K562 (cell line): ENCODE measurements at regions not wholly inside any gene's neighbourhood (a gene's known extent, or its start where the extent isn't known, plus 50 kb on each side); places are given as distances from the start of the nearest gene placed in this dataset.

Source experiments
- CREBBP ChIP-seq: IDR thresholded peaks from one replicate; pipeline ENCODE4 v1.6.1; 2012; ENCODE audit warnings: low read depth, mild to moderate bottlenecking, control low read depth, inconsistent platforms, low read length
- HNRNPLL ChIP-seq: fragments of 200-400 bp; formaldehyde crosslinking; IDR thresholded peaks from 2 replicates; pipeline ENCODE4 v1.6.1; 2017; ENCODE audit warnings: low read length, low read depth, mild to moderate bottlenecking; ENCODE audit not compliant: poor library complexity, severe bottlenecking
- NR3C1 ChIP-seq: sonication (generic); formaldehyde crosslinking; IDR thresholded peaks from 2 replicates; pipeline ENCODE4 v1.8.1; 2022; ENCODE audit warnings: missing genetic modification reagents
- PRDM10 ChIP-seq: fragments of 450-650 bp; IDR thresholded peaks from 2 replicates; pipeline ENCODE4 v1.6.1; 2018; ENCODE audit not compliant: partially characterized antibody
- ZNF589 ChIP-seq: fragments of 200-800 bp; sonication (Bioruptor generic); IDR thresholded peaks from 2 replicates; pipeline ENCODE4 v1.6.1; 2016; ENCODE audit warnings: low read depth, missing genetic modification characterization, missing compliant biosample characterization
- TF ChIP-seq, protein P1 (sequence below): fragments of 250-450 bp; sonication (Bioruptor Pico); IDR thresholded peaks from 2 replicates; pipeline ENCODE4 v1.8.0; 2021; ENCODE audit warnings: mild to moderate bottlenecking, moderate library complexity
- TF ChIP-seq, protein P2 (sequence below): fragments of 450-650 bp; IDR thresholded peaks from 2 replicates; pipeline ENCODE4 v1.6.1; 2016; ENCODE audit warnings: mild to moderate bottlenecking, moderate library complexity
- TF ChIP-seq, protein P3 (sequence below): fragments of 250-450 bp; sonication (Bioruptor Pico); IDR thresholded peaks from 2 replicates; pipeline ENCODE4 v1.8.0; 2022; ENCODE audit warnings: moderate library complexity, mild to moderate bottlenecking, inconsistent platforms

GRCh38 chr3:72447059-72447946 lies 400.9 kb downstream of the SHQ1 start (continued):
- TF ChIP-seq NR3C1 (CRISPR knock-in tag) (peak; percentile 75; the same call in 1 of the 2 replicates), CREBBP (no peak), PRDM10 (no peak), ZNF589 (CRISPR knock-in tag) (peak; percentile 93), HNRNPLL (peak; percentile 81)
- TF ChIP-seq, protein P1, sequence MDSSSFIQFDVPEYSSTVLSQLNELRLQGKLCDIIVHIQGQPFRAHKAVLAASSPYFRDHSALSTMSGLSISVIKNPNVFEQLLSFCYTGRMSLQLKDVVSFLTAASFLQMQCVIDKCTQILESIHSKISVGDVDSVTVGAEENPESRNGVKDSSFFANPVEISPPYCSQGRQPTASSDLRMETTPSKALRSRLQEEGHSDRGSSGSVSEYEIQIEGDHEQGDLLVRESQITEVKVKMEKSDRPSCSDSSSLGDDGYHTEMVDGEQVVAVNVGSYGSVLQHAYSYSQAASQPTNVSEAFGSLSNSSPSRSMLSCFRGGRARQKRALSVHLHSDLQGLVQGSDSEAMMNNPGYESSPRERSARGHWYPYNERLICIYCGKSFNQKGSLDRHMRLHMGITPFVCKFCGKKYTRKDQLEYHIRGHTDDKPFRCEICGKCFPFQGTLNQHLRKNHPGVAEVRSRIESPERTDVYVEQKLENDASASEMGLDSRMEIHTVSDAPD (CRISPR knock-in tag): peak; percentile 58; the same call in 1 of the 2 replicates
- TF ChIP-seq, protein P2, sequence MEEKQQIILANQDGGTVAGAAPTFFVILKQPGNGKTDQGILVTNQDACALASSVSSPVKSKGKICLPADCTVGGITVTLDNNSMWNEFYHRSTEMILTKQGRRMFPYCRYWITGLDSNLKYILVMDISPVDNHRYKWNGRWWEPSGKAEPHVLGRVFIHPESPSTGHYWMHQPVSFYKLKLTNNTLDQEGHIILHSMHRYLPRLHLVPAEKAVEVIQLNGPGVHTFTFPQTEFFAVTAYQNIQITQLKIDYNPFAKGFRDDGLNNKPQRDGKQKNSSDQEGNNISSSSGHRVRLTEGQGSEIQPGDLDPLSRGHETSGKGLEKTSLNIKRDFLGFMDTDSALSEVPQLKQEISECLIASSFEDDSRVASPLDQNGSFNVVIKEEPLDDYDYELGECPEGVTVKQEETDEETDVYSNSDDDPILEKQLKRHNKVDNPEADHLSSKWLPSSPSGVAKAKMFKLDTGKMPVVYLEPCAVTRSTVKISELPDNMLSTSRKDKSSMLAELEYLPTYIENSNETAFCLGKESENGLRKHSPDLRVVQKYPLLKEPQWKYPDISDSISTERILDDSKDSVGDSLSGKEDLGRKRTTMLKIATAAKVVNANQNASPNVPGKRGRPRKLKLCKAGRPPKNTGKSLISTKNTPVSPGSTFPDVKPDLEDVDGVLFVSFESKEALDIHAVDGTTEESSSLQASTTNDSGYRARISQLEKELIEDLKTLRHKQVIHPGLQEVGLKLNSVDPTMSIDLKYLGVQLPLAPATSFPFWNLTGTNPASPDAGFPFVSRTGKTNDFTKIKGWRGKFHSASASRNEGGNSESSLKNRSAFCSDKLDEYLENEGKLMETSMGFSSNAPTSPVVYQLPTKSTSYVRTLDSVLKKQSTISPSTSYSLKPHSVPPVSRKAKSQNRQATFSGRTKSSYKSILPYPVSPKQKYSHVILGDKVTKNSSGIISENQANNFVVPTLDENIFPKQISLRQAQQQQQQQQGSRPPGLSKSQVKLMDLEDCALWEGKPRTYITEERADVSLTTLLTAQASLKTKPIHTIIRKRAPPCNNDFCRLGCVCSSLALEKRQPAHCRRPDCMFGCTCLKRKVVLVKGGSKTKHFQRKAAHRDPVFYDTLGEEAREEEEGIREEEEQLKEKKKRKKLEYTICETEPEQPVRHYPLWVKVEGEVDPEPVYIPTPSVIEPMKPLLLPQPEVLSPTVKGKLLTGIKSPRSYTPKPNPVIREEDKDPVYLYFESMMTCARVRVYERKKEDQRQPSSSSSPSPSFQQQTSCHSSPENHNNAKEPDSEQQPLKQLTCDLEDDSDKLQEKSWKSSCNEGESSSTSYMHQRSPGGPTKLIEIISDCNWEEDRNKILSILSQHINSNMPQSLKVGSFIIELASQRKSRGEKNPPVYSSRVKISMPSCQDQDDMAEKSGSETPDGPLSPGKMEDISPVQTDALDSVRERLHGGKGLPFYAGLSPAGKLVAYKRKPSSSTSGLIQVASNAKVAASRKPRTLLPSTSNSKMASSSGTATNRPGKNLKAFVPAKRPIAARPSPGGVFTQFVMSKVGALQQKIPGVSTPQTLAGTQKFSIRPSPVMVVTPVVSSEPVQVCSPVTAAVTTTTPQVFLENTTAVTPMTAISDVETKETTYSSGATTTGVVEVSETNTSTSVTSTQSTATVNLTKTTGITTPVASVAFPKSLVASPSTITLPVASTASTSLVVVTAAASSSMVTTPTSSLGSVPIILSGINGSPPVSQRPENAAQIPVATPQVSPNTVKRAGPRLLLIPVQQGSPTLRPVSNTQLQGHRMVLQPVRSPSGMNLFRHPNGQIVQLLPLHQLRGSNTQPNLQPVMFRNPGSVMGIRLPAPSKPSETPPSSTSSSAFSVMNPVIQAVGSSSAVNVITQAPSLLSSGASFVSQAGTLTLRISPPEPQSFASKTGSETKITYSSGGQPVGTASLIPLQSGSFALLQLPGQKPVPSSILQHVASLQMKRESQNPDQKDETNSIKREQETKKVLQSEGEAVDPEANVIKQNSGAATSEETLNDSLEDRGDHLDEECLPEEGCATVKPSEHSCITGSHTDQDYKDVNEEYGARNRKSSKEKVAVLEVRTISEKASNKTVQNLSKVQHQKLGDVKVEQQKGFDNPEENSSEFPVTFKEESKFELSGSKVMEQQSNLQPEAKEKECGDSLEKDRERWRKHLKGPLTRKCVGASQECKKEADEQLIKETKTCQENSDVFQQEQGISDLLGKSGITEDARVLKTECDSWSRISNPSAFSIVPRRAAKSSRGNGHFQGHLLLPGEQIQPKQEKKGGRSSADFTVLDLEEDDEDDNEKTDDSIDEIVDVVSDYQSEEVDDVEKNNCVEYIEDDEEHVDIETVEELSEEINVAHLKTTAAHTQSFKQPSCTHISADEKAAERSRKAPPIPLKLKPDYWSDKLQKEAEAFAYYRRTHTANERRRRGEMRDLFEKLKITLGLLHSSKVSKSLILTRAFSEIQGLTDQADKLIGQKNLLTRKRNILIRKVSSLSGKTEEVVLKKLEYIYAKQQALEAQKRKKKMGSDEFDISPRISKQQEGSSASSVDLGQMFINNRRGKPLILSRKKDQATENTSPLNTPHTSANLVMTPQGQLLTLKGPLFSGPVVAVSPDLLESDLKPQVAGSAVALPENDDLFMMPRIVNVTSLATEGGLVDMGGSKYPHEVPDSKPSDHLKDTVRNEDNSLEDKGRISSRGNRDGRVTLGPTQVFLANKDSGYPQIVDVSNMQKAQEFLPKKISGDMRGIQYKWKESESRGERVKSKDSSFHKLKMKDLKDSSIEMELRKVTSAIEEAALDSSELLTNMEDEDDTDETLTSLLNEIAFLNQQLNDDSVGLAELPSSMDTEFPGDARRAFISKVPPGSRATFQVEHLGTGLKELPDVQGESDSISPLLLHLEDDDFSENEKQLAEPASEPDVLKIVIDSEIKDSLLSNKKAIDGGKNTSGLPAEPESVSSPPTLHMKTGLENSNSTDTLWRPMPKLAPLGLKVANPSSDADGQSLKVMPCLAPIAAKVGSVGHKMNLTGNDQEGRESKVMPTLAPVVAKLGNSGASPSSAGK: peak; percentile 96
- TF ChIP-seq, protein P3, sequence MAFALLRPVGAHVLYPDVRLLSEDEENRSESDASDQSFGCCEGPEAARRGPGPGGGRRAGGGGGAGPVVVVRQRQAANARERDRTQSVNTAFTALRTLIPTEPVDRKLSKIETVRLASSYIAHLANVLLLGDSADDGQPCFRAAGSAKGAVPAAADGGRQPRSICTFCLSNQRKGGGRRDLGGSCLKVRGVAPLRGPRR (CRISPR knock-in tag): peak; percentile 64; the same call in 1 of the 2 replicates
